HCT116 (cell line): ENCODE measurements at regions not wholly inside any gene's neighbourhood (a gene's known extent, or its start where the extent isn't known, plus 50 kb on each side); places are given as distances from the start of the nearest gene placed in this dataset.

Experiments
- CEBPB ChIP-seq: IDR thresholded peaks from 2 replicates; pipeline ENCODE4 v1.6.1; 2012; ENCODE audit warnings: low read depth
- CTCF ChIP-seq, 3 experiments: fragments of 200-600 bp in 1 of 3; sonication (generic) in 1 of 3; IDR thresholded peaks in 2 of 3; conservative IDR thresholded peaks in 1 of 3; 2 replicates each; pipeline ENCODE4 v1.5.1; 2012 to 2017; ENCODE audit warnings: low read depth in 2 of 3, low read length in 2 of 3, antibody characterized with exemption in 1 of 3, borderline replicate concordance in 1 of 3, control low read depth in 1 of 3, mild to moderate bottlenecking in 1 of 3, mixed read lengths in 1 of 3, mixed run types in 1 of 3, moderate library complexity in 1 of 3; ENCODE audit not compliant: insufficient read depth in 1 of 3
- MAX ChIP-seq: IDR thresholded peaks from 2 replicates; pipeline ENCODE4 v1.6.1; 2012
- POLR2A ChIP-seq: IDR thresholded peaks from 2 replicates; pipeline ENCODE4 v1.7.0; 2011; ENCODE audit warnings: borderline replicate concordance; ENCODE audit not compliant: insufficient read depth, insufficient read length; ENCODE audit errors: extremely low read depth
- POLR2AphosphoS5 ChIP-seq: IDR thresholded peaks from 2 replicates; pipeline ENCODE4 v1.6.1; 2011; ENCODE audit warnings: mild to moderate bottlenecking, low read depth, low read length, moderate library complexity

- no peak for TF ChIP-seq POLR2A
- TF ChIP-seq MAX: no peak
- no peak for TF ChIP-seq POLR2AphosphoS5
- no peak for TF ChIP-seq CTCF (IDR thresholded peaks at IDR 0.05 in 2 of 3, conservative IDR thresholded peaks at IDR 0.05 in 1 of 3; ENCODE audit: borderline replicate concordance in 1 of 3, insufficient read depth in 1 of 3, low read depth in 2 of 3, low read length in 2 of 3)
- no peak for TF ChIP-seq CEBPB
Observed at GRCh38 chr10:27447540-27447939, 56.6 kb upstream of the RAB18 start.
